HCT116 (cell line): ENCODE measurements at regions not wholly inside any gene's neighbourhood (a gene's known extent, or its start where the extent isn't known, plus 50 kb on each side); places are given as distances from the start of the nearest gene placed in this dataset.

Experiments
- ATAC-seq: fragments of 200-7000 bp; cut with Tn5 transposase; 2 replicates; pipeline ENCODE4 v1.9.1; 2020; ENCODE audit warnings: mild to moderate bottlenecking, moderate library complexity
- BruUV-seq: library from RNA; stranded (reverse); fragments of 400-500 nt; replicated peaks from 2 replicates; lab custom pipeline; 2021; lab: Mats Ljungman, UMichigan
- CTCF ChIA-PET: fragments of 300-600 bp; sonication (Branson Sonifier 250); formaldehyde crosslinking; loops from one replicate; lab custom pipeline; 2021; ENCODE audit warnings: antibody characterized with exemption; lab: Charles Lee
- POLR2A ChIA-PET: fragments of 300-600, 350-600 bp; sonication (Branson Sonifier 250); formaldehyde crosslinking; loops from one replicate; lab custom pipeline; 2021; ENCODE audit warnings: antibody characterized with exemption; lab: Charles Lee
- RAD21 ChIA-PET, 2 experiments: fragments of 300-600 bp; sonication (Branson Sonifier 250); formaldehyde crosslinking; loops; one replicate each; lab custom pipeline; 2023; ENCODE audit warnings: low total read pairs in 2 of 2; ENCODE audit not compliant: uncharacterized antibody in 2 of 2, unreplicated experiment in 2 of 2, low non-redundant PET in 1 of 2; lab: Charles Lee
- DNase-seq: peaks from one replicate; pipeline ENCODE4 v3.0.0-alpha.2; 2010; ENCODE audit warnings: low read depth, low spot score
- H2AFZ ChIP-seq: fragments of 200-600 bp; shearing (Covaris generic), sonication (generic); 2 replicates; pipeline ENCODE4 v1.6.1; 2017; ENCODE audit warnings: low read depth, mixed run types, mixed read lengths, antibody characterized with exemption, low read length; ENCODE audit not compliant: poor library complexity, severe bottlenecking
- H3K27ac ChIP-seq: 2 replicates; pipeline ENCODE4 v1.5.1; 2012; ENCODE audit warnings: low read depth, low read length
- H3K27me3 ChIP-seq: fragments of 200-600 bp; sonication (generic); 2 replicates; pipeline ENCODE4 v1.6.1; 2016; ENCODE audit warnings: mixed run types, low read length, mixed read lengths; ENCODE audit not compliant: insufficient read depth
- H3K36me3 ChIP-seq, 2 experiments: fragments of 200-500 bp in 1 of 2; fragments of 200-600 bp in 1 of 2; sonication (Bioruptor generic) in 1 of 2; sonication (generic) in 1 of 2; 2 replicates each; pipeline versions ENCODE4 v1.5.1 to v1.6.1; 2014 to 2016; ENCODE audit warnings: low read length in 2 of 2, inconsistent platforms in 1 of 2, mixed read lengths in 1 of 2, mixed run types in 1 of 2; ENCODE audit not compliant: insufficient read depth in 2 of 2, control insufficient read depth in 1 of 2
- H3K4me1 ChIP-seq, 2 experiments: fragments of 200-600 bp in 1 of 2; sonication (generic) in 1 of 2; 2 replicates each; pipeline versions ENCODE4 v1.5.1 to v1.6.1; 2012 to 2017; ENCODE audit warnings: low read length in 2 of 2, inconsistent platforms in 1 of 2, mild to moderate bottlenecking in 1 of 2, mixed read lengths in 1 of 2, mixed run types in 1 of 2, moderate library complexity in 1 of 2; ENCODE audit not compliant: insufficient read depth in 2 of 2, control insufficient read depth in 1 of 2
- H3K4me2 ChIP-seq: fragments of 200-600 bp; sonication (generic); 2 replicates; pipeline ENCODE4 v1.6.1; 2017; ENCODE audit warnings: mixed run types, low read length, mixed read lengths
- H3K4me3 ChIP-seq, 2 experiments: fragments of 200-600 bp in 1 of 2; sonication (generic) in 1 of 2; replicated peaks in 1 of 2; 2 replicates each; pipeline ENCODE4 v1.5.1; 2011 to 2016; ENCODE audit warnings: low read length in 2 of 2, control low read depth in 1 of 2, low read depth in 1 of 2, mild to moderate bottlenecking in 1 of 2, mixed read lengths in 1 of 2, mixed run types in 1 of 2
- H3K79me2 ChIP-seq: fragments of 200-600 bp; sonication (generic); 2 replicates; pipeline ENCODE4 v1.6.1; 2017; ENCODE audit warnings: mild to moderate bottlenecking, mixed run types, low read length, moderate library complexity, mixed read lengths; ENCODE audit not compliant: insufficient read depth
- H3K9ac ChIP-seq: fragments of 200-600 bp; sonication (generic); 2 replicates; pipeline ENCODE4 v1.6.1; 2016; ENCODE audit warnings: low read length, mixed read lengths
- H3K9me2 ChIP-seq: fragments of 200-600 bp; sonication (generic), shearing (Covaris generic); 2 replicates; pipeline ENCODE4 v1.6.1; 2017; ENCODE audit warnings: mixed run types, mild to moderate bottlenecking, moderate library complexity; ENCODE audit not compliant: insufficient read depth
- H3K9me3 ChIP-seq, 2 experiments: fragments of 200-500 bp in 1 of 2; fragments of 200-600 bp in 1 of 2; sonication (Bioruptor generic) in 1 of 2; sonication (generic) in 1 of 2; 2 replicates each; pipeline ENCODE4 v1.6.1; 2014 to 2017; ENCODE audit warnings: low read length in 2 of 2, mixed read lengths in 2 of 2, inconsistent platforms in 1 of 2, low read depth in 1 of 2, mild to moderate bottlenecking in 1 of 2, mixed run types in 1 of 2, moderate library complexity in 1 of 2; ENCODE audit not compliant: control insufficient read depth in 1 of 2, insufficient read depth in 1 of 2
- H4K20me1 ChIP-seq: fragments of 200-600 bp; sonication (generic), shearing (Covaris generic); 2 replicates; pipeline ENCODE4 v1.6.1; 2017; ENCODE audit warnings: mixed run types, mild to moderate bottlenecking, moderate library complexity; ENCODE audit not compliant: insufficient read depth
- CBX3 ChIP-seq: IDR thresholded peaks from 2 replicates; pipeline ENCODE4 v1.6.1; 2012; ENCODE audit warnings: low read depth
- EGR1 ChIP-seq: IDR thresholded peaks from 2 replicates; pipeline ENCODE4 v1.6.1; 2012; ENCODE audit warnings: low read depth
- SIN3A ChIP-seq: IDR thresholded peaks from 2 replicates; pipeline ENCODE4 v1.6.1; 2012; ENCODE audit warnings: low read depth
- SRF ChIP-seq: IDR thresholded peaks from 2 replicates; pipeline ENCODE4 v1.6.1; 2012; ENCODE audit warnings: low read depth
- YY1 ChIP-seq: IDR thresholded peaks from 2 replicates; pipeline ENCODE4 v1.6.1; 2011; ENCODE audit warnings: low read length, low read depth, moderate library complexity, mild to moderate bottlenecking; ENCODE audit not compliant: insufficient replicate concordance; ENCODE audit errors: extremely low read depth
- ZFX ChIP-seq: fragments of 450-650 bp; IDR thresholded peaks from 2 replicates; pipeline ENCODE4 v1.6.1; 2017
- intact Hi-C: fragments of 100-400 bp; cut with micrococcal nuclease; formaldehyde crosslinking; loops from 2 replicates; pipeline ENCODE4 v1.10.0; 2022
- TF ChIP-seq, protein P1 (sequence below): IDR thresholded peaks from 2 replicates; pipeline ENCODE4 v1.6.1; 2012
- TF ChIP-seq, protein P2 (sequence below): IDR thresholded peaks from 2 replicates; pipeline ENCODE4 v1.6.1; 2011; ENCODE audit warnings: mild to moderate bottlenecking, low read length, moderate library complexity; ENCODE audit not compliant: insufficient replicate concordance; ENCODE audit errors: extremely low read depth

DNA sequence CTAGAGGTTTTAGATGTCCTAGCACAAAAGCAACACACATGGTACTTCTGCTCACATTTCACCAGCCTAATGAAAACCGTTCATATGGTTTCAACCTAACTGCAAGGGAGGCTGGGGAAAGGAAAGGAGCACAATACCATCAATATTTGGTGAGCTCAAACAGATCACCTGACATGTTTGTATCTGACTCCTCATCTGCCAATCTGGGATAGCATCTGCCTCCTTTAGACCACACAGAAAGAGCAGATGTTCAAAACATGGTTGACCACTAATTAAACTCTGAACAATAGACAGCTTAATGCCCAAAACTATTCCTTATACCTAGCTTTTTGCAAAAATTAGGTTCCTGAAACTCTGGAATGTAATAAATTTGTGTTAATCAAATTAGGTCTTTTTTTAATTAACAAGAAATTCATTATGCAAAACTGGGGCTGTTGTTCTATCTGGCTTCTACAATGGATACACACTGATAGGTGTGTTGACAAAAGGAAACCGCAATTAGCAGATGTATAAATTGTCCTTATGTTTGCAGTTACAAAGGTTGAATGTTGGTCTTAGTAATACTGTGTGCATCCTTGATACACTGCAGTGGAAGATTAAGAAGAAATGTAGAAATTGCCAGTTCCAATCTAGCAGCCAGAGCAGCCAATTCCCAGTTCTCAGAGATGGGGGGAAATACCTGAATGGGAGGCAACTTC is 89.3 kb downstream of the DUSP6 start:
- no TSS peak for BruUV-seq
- Histone ChIP-seq H3K4me2 (no peak overlapping the region), H2AFZ (no peak overlapping the region), H3K4me1 (no peaks in the 10 kb centered on the region), H3K27me3 (no peaks in the 10 kb centered on the region), H3K9me3 (no peaks in the 10 kb centered on the region), H3K79me2 (no peaks in the 10 kb centered on the region), H3K4me3 (no peak overlapping the region), H3K36me3 (no peaks in the 10 kb centered on the region), H3K9me2 (0 out of 2 replicates have a peak, but pooled peaks cover 4% of the 10 kb centered on the region), H4K20me1 (no peaks in the 10 kb centered on the region), H3K27ac (no peak overlapping the region), H3K9ac (no peak overlapping the region)
- ChIA-PET POLR2A (no interaction called here), RAD21 (no interaction called here), CTCF (no interaction called here)
- no peak for ATAC-seq
- TF ChIP-seq, protein P1, sequence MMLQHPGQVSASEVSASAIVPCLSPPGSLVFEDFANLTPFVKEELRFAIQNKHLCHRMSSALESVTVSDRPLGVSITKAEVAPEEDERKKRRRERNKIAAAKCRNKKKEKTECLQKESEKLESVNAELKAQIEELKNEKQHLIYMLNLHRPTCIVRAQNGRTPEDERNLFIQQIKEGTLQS = no peak
- no peak for TF ChIP-seq SIN3A
- no peak for TF ChIP-seq SRF
- no peak for TF ChIP-seq YY1
- TF ChIP-seq EGR1 = no peak
- TF ChIP-seq, protein P2, sequence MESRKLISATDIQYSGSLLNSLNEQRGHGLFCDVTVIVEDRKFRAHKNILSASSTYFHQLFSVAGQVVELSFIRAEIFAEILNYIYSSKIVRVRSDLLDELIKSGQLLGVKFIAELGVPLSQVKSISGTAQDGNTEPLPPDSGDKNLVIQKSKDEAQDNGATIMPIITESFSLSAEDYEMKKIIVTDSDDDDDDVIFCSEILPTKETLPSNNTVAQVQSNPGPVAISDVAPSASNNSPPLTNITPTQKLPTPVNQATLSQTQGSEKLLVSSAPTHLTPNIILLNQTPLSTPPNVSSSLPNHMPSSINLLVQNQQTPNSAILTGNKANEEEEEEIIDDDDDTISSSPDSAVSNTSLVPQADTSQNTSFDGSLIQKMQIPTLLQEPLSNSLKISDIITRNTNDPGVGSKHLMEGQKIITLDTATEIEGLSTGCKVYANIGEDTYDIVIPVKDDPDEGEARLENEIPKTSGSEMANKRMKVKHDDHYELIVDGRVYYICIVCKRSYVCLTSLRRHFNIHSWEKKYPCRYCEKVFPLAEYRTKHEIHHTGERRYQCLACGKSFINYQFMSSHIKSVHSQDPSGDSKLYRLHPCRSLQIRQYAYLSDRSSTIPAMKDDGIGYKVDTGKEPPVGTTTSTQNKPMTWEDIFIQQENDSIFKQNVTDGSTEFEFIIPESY = no peak
- no peak for TF ChIP-seq CBX3
- TF ChIP-seq ZFX = no peak
- intact Hi-C loops = no loop called here
- no peak for DNase-seq
